ENCODE measurements at regions not wholly inside any gene's neighbourhood (a gene's known extent, or its start where the extent isn't known, plus 50 kb on each side); places are given as distances from the start of the nearest gene placed in this dataset.

GRCh38 chr1:59045636-59046035 lies 251.3 kb upstream of the FGGY start:
- Histone ChIP-seq H3K4me1 (ENCODE audit: control insufficient read depth, insufficient read depth, low read length) (no peaks in the 10 kb centered on the region), H3K27me3 (ENCODE audit: control insufficient read depth, insufficient read depth, low read length) (no peaks in the 10 kb centered on the region), H3K27ac (ENCODE audit: low read length) (no peak overlapping the region), H3K36me3 (ENCODE audit: control insufficient read depth, insufficient read depth, low read length) (no peaks in the 10 kb centered on the region), H3K4me3 (ENCODE audit: low read depth in 2 of 2, low read length in 2 of 2) (no peak overlapping the region), H3K9me3 (ENCODE audit: control insufficient read depth, insufficient read depth, low read depth, low read length) (no peaks in the 10 kb centered on the region)
- intact Hi-C loops (cut with micrococcal nuclease; ENCODE audit: unreplicated experiment) = no loop called here
- CTCF ChIA-PET = no interaction called here
- in situ Hi-C loops (cut with HindIII; ENCODE audit: low pct_unique_long_range_greater_than_20kb, low sequenced_read_pairs) = no loop called here
- ATAC-seq = no peak
- POLR2A ChIA-PET = interaction anchor here (0.6 kb wide), 1 partner anchor 145 kb away, joined by 4 read pairs; no protein-coding TSS in a partner anchor
- TF ChIP-seq TCF7L2 (IDR thresholded peaks at IDR 0.05; ENCODE audit: low read depth, low read length) (no peak), SIN3A (IDR thresholded peaks at IDR 0.05; ENCODE audit: borderline replicate concordance, insufficient read depth, low read depth, low read length) (no peak), CTCF (IDR thresholded peaks at IDR 0.05) (no peak), POLR2AphosphoS5 (IDR thresholded peaks at IDR 0.05; ENCODE audit: low read depth, low read length) (no peak), REST (IDR thresholded peaks at IDR 0.05; ENCODE audit: insufficient read depth in 1 of 2, low read depth in 2 of 2, low read length in 1 of 2) (no peak)
- BruUV-seq (replicated peaks) = no TSS peak
- DNase-seq (ENCODE audit: low read depth, low spot score) = no peak

GRCh38 chr1:59046134-59046533 lies 250.8 kb upstream of the FGGY start:
- no peak overlapping the region for H3K4me3 ChIP-seq (ENCODE audit: low read depth in 2 of 2, low read length in 2 of 2)
- H3K36me3 ChIP-seq (ENCODE audit: control insufficient read depth, insufficient read depth, low read length) = no peaks in the 10 kb centered on the region
- H3K27ac ChIP-seq (ENCODE audit: low read length) = no peak overlapping the region
- in situ Hi-C loops (cut with HindIII; ENCODE audit: low pct_unique_long_range_greater_than_20kb, low sequenced_read_pairs) = no loop called here
- ATAC-seq = no peak
- DNase-seq (ENCODE audit: low read depth, low spot score) = no peak
- ChIA-PET CTCF (no interaction called here), POLR2A (no interaction called here)
- TF ChIP-seq REST (IDR thresholded peaks at IDR 0.05; ENCODE audit: insufficient read depth in 1 of 2, low read depth in 2 of 2, low read length in 1 of 2) (no peak), CTCF (IDR thresholded peaks at IDR 0.05) (no peak), SIN3A (IDR thresholded peaks at IDR 0.05; ENCODE audit: borderline replicate concordance, insufficient read depth, low read depth, low read length) (no peak), POLR2AphosphoS5 (IDR thresholded peaks at IDR 0.05; ENCODE audit: low read depth, low read length) (no peak), TCF7L2 (IDR thresholded peaks at IDR 0.05; ENCODE audit: low read depth, low read length) (no peak)
- no TSS peak for BruUV-seq (replicated peaks)
- intact Hi-C loops (cut with micrococcal nuclease; ENCODE audit: unreplicated experiment) = no loop called here
- H3K27me3 ChIP-seq (ENCODE audit: control insufficient read depth, insufficient read depth, low read length) = no peaks in the 10 kb centered on the region
- H3K4me1 ChIP-seq (ENCODE audit: control insufficient read depth, insufficient read depth, low read length) = no peaks in the 10 kb centered on the region
- H3K9me3 ChIP-seq (ENCODE audit: control insufficient read depth, insufficient read depth, low read depth, low read length) = no peaks in the 10 kb centered on the region
